Karpas-422 (cell line): ENCODE measurements at regions not wholly inside any gene's neighbourhood (a gene's known extent, or its start where the extent isn't known, plus 50 kb on each side); places are given as distances from the start of the nearest gene placed in this dataset.

Experiments used
- DNase-seq: peaks from one replicate; pipeline ENCODE4 v3.0.0-alpha.2; 2015
- H2AFZ ChIP-seq: fragments of 200-600 bp; sonication (generic); 2 replicates; pipeline ENCODE4 v1.6.1; 2014; ENCODE audit warnings: antibody characterized with exemption, low read length, mixed read lengths
- H3K27ac ChIP-seq: fragments of 200-600 bp; sonication (generic); 2 replicates; pipeline ENCODE4 v1.5.1; 2014; ENCODE audit warnings: mild to moderate bottlenecking, low read length, moderate library complexity
- H3K27me3 ChIP-seq: fragments of 200-600 bp; sonication (generic); 2 replicates; pipeline ENCODE4 v1.6.1; 2014; ENCODE audit warnings: low read length, mixed read lengths
- H3K36me3 ChIP-seq: fragments of 200-600 bp; sonication (generic); 2 replicates; pipeline ENCODE4 v1.6.1; 2014; ENCODE audit warnings: low read length, mixed read lengths; ENCODE audit not compliant: insufficient read depth
- H3K4me1 ChIP-seq: fragments of 200-600 bp; sonication (generic); 2 replicates; pipeline ENCODE4 v1.6.1; 2014; ENCODE audit warnings: mild to moderate bottlenecking, low read length, mixed read lengths
- H3K4me2 ChIP-seq: fragments of 200-600 bp; sonication (generic); 2 replicates; pipeline ENCODE4 v1.6.1; 2014; ENCODE audit warnings: low read length, low read depth, mild to moderate bottlenecking; ENCODE audit not compliant: poor library complexity, severe bottlenecking
- H3K4me3 ChIP-seq: fragments of 200-600 bp; sonication (generic); 2 replicates; pipeline ENCODE4 v1.5.1; 2014; ENCODE audit warnings: mild to moderate bottlenecking, antibody characterized with exemption, low read length, mixed read lengths
- H3K79me2 ChIP-seq: fragments of 200-600 bp; sonication (generic); 2 replicates; pipeline ENCODE4 v1.6.1; 2014; ENCODE audit warnings: mild to moderate bottlenecking, low read length, mixed read lengths
- H3K9ac ChIP-seq: fragments of 200-600 bp; sonication (generic); 2 replicates; pipeline ENCODE4 v1.6.0; 2014; ENCODE audit warnings: low read length
- H3K9me2 ChIP-seq: fragments of 200-600 bp; sonication (generic), shearing (Covaris generic); replicated peaks from 2 replicates; pipeline ENCODE4 v1.6.0; 2014; ENCODE audit warnings: mild to moderate bottlenecking, low read length, moderate library complexity; ENCODE audit not compliant: insufficient read depth
- H3K9me3 ChIP-seq: fragments of 300-700, 200-600 bp; sonication (generic); 2 replicates; pipeline ENCODE4 v1.6.1; 2014; ENCODE audit warnings: low read length, mixed read lengths
- H4K20me1 ChIP-seq: fragments of 200-600 bp; sonication (generic); 2 replicates; pipeline ENCODE4 v1.6.1; 2014; ENCODE audit warnings: mild to moderate bottlenecking, antibody characterized with exemption, low read length, low read depth; ENCODE audit not compliant: insufficient read depth

DNA sequence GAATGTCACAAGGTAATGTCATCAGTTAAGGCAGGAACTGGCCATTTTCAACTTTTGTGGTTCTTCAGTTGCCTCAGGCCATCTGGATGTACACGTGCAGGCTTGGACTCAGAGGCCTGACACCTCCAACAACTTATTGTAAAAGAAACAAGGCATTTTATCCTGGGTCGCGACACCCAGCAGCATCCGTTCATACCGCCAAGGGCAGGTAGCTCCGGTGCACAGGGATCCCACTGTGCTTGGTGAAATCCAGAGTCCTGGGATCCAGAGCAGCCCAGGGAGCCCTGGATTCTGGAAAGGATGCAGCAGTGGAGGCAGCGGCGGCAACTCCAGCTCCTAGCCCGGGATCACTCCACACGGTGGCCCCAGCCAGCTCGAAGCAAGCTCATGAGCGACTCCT lies 380.9 kb upstream of the STXBP6 start:
- H3K9me2 ChIP-seq: no peaks in the 10 kb centered on the region
- H4K20me1 ChIP-seq: no peaks in the 10 kb centered on the region
- H3K79me2 ChIP-seq: no peaks in the 10 kb centered on the region
- no peak overlapping the region for H3K4me2 ChIP-seq
- H3K4me1 ChIP-seq: no peaks in the 10 kb centered on the region
- H3K36me3 ChIP-seq: no peaks in the 10 kb centered on the region
- H3K9me3 ChIP-seq: peaks cover 44% of the 10 kb centered on the region
- DNase-seq: no peak
- no peak overlapping the region for H3K4me3 ChIP-seq
- H3K27ac ChIP-seq: no peak overlapping the region
- H3K27me3 ChIP-seq: no peaks in the 10 kb centered on the region
- no peak overlapping the region for H2AFZ ChIP-seq
- no peak overlapping the region for H3K9ac ChIP-seq

GRCh38 chr14:25412998-25413397 lies 363.1 kb upstream of the STXBP6 start:
- H3K27ac ChIP-seq: no peak overlapping the region
- H3K4me3 ChIP-seq: no peak overlapping the region
- H3K4me2 ChIP-seq: no peak overlapping the region
- H3K36me3 ChIP-seq: no peaks in the 10 kb centered on the region
- no peaks in the 10 kb centered on the region for H3K27me3 ChIP-seq
- H3K9ac ChIP-seq: no peak overlapping the region
- H4K20me1 ChIP-seq: no peaks in the 10 kb centered on the region
- no peaks in the 10 kb centered on the region for H3K4me1 ChIP-seq
- no peaks in the 10 kb centered on the region for H3K79me2 ChIP-seq
- DNase-seq: no peak
- peaks cover 8% of the 10 kb centered on the region for H3K9me3 ChIP-seq
- no peak overlapping the region for H2AFZ ChIP-seq
- H3K9me2 ChIP-seq: no peaks in the 10 kb centered on the region

DNA sequence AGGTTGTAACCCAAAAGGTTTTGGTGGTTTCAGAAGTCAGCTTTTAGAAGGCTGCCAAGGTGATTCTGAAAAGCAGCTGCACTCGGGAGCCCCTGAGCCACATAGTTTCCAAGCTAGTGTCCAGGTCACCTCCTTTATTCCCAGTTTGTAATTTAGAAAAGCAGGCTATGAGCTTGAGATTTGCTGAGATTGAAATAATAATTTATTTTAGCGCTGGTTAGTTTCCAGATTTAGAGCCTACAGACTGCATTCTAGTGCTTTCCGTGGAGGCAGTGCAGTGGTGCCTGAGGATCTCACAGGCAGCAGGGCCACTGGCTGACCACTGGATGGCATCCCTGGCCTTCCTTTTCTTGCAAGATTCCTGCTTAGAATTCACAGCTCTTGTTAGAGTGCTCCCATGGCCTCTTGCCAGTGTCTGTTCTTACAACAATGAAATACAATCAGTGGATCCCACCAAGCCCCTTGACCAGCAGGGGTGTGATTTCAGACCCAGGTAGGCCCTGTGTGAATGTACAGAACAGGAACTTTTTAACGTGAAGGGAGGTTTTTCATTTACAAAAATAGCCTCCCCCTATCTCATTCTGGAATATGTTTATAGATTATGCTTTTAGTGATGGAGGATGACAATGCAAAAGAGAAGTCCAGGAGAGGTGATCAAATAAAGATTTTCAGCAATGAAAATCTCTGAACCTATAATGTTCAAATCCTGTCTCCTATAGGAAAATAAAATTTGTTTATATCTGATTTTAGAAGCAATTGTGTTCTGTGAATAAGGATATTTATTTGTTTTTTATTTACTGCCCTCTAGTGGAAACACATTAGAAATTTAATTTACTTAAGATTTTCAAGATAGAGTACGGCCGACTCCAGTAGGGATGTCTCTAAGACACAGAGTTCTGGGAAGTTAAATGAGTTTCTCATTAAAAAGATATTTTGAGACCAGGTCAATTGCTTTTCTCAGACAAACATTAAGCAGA lies 362.1 kb upstream of the STXBP6 start:
- no peaks in the 10 kb centered on the region for H3K27me3 ChIP-seq
- no peaks in the 10 kb centered on the region for H3K4me1 ChIP-seq
- no peaks in the 10 kb centered on the region for H3K79me2 ChIP-seq
- H4K20me1 ChIP-seq: no peaks in the 10 kb centered on the region
- H3K9me2 ChIP-seq: no peaks in the 10 kb centered on the region
- peaks cover 8% of the 10 kb centered on the region for H3K9me3 ChIP-seq
- no peak overlapping the region for H3K27ac ChIP-seq
- H3K4me3 ChIP-seq: no peak overlapping the region
- H3K9ac ChIP-seq: no peak overlapping the region
- peak; percentile 52 for DNase-seq
- H2AFZ ChIP-seq: no peak overlapping the region
- no peak overlapping the region for H3K4me2 ChIP-seq
- H3K36me3 ChIP-seq: no peaks in the 10 kb centered on the region

DNA sequence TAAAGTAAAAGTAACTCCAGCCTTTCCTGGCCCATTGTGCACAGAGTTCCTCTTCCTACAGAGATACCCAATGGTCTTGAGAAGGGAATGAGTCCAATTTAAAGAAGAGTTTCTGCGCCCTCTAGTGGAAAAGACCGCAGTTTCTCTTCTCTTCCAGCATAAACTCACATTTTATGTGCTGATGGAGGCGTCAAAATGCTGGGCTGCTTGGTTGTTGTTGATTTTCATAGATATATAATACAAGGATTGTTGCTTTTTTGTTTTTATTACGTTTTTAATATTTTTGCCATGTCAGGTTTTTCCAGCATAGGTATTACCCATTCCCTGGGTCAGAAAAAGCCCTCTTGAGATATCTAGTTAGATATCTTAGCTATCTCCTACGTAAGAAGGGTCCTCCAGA lies 356.9 kb upstream of the STXBP6 start:
- Histone ChIP-seq H3K27ac (no peak overlapping the region), H3K9me2 (no peaks in the 10 kb centered on the region), H2AFZ (no peak overlapping the region), H3K27me3 (no peaks in the 10 kb centered on the region), H3K4me1 (no peaks in the 10 kb centered on the region), H3K9me3 (no peaks in the 10 kb centered on the region), H3K4me3 (no peak overlapping the region), H3K4me2 (no peak overlapping the region), H3K79me2 (no peaks in the 10 kb centered on the region), H3K36me3 (no peaks in the 10 kb centered on the region), H3K9ac (no peak overlapping the region), H4K20me1 (no peaks in the 10 kb centered on the region)
- peak; percentile 89 for DNase-seq

DNA sequence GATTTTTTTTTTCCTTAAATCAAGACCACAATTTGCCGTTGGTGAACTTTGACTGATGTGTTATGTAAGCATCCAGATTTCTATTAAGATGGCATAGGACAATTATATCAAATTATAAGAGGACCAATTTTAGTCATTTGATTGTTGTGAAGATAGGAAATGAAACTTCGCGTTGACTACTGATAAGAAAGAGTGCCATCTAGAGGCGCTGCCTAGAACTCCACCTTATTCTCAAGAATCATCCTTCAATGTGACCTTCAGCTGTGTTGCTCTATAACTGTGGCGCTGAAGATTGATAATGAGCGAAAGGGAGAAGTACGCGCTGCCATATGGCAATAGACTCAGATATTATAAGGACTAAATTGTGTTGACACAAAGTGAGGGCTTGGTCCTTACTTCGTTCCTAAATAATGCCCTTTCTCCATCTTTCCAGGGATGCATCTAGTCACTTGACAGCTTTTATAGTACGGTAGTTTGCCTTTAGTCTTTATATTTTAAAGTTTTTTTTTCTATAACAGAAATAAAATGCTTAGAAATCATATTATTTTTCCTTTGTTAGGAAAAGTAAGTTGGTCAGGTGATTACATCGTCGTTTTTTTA lies 350.8 kb upstream of the STXBP6 start:
- peak; percentile 89 for DNase-seq
- H3K36me3 ChIP-seq: no peaks in the 10 kb centered on the region
- no peak overlapping the region for H3K9ac ChIP-seq
- H3K79me2 ChIP-seq: no peaks in the 10 kb centered on the region
- no peak overlapping the region for H2AFZ ChIP-seq
- H4K20me1 ChIP-seq: no peaks in the 10 kb centered on the region
- H3K27me3 ChIP-seq: no peaks in the 10 kb centered on the region
- H3K9me2 ChIP-seq: no peaks in the 10 kb centered on the region
- no peak overlapping the region for H3K4me2 ChIP-seq
- no peaks in the 10 kb centered on the region for H3K4me1 ChIP-seq
- H3K27ac ChIP-seq: no peak overlapping the region
- H3K4me3 ChIP-seq: no peak overlapping the region
- H3K9me3 ChIP-seq: peaks cover 6% of the 10 kb centered on the region; the same call in 1 of the 2 replicates

- H3K36me3 ChIP-seq: no peaks in the 10 kb centered on the region
- H3K79me2 ChIP-seq: no peaks in the 10 kb centered on the region
- H3K4me3 ChIP-seq: no peak overlapping the region
- H3K9me3 ChIP-seq: peaks cover 20% of the 10 kb centered on the region
- DNase-seq: no peak
- no peak overlapping the region for H3K4me2 ChIP-seq
- H2AFZ ChIP-seq: no peak overlapping the region
- no peaks in the 10 kb centered on the region for H3K27me3 ChIP-seq
- H4K20me1 ChIP-seq: no peaks in the 10 kb centered on the region
- H3K9ac ChIP-seq: no peak overlapping the region
- no peaks in the 10 kb centered on the region for H3K4me1 ChIP-seq
- H3K27ac ChIP-seq: no peak overlapping the region
- no peaks in the 10 kb centered on the region for H3K9me2 ChIP-seq
These were observed 346.2 kb upstream of the STXBP6 start for GRCh38 chr14:25396128-25396527.

DNA sequence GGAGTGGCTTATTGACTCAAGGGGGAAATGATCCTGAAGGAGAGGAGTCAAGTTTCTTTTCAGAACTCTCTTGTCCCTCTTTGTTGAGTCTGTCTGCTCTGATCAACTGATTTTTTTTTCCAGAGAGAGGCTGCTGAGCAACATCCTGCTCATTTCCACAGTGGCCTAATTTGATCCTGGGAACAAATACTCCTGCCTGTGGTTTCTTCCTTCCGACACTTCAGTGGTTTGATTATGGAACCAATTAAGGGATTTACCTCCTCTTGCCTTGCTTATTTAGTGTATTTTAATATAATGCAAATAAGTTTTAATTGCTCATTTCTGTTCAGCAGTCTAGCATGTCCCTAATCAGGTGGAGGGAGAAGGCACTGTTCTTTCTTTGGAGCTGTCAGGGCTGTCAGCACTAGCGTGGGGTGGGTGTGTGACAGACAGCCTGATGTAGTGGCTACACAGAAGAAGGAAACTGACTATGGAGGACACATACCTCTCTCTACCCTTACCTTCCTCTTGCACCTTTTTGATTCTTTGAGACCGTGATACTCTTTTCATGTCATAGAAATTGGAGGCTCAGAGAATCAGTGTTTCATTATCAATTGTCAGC lies 344.9 kb upstream of the STXBP6 start:
- H3K27ac ChIP-seq: no peak overlapping the region
- no peaks in the 10 kb centered on the region for H3K4me1 ChIP-seq
- H3K79me2 ChIP-seq: no peaks in the 10 kb centered on the region
- no peak for DNase-seq
- no peaks in the 10 kb centered on the region for H3K36me3 ChIP-seq
- H3K9me2 ChIP-seq: no peaks in the 10 kb centered on the region
- no peak overlapping the region for H3K4me2 ChIP-seq
- no peak overlapping the region for H3K9ac ChIP-seq
- no peaks in the 10 kb centered on the region for H3K27me3 ChIP-seq
- no peak overlapping the region for H3K4me3 ChIP-seq
- no peaks in the 10 kb centered on the region for H4K20me1 ChIP-seq
- no peak overlapping the region for H2AFZ ChIP-seq
- peaks cover 24% of the 10 kb centered on the region for H3K9me3 ChIP-seq

DNA sequence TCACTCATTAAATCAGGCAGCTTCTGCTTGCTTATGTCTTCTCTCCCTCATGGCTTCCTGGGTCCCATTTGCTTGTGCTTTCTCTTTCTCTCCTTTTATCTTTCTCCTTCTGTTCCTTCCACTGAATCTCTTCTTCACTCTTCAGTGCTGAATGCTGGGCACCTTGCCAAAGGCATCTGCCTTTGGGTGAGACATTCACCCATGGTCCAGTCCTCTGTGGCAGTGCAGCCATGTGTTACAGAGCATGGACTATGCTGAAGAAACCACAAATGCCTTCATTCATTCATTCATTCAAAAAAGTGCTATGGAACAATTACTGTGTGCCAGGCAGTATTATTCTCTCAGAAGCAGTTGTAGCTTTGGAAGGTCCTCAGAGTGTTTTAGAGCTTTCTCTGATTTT lies 344.4 kb upstream of the STXBP6 start:
- no peak overlapping the region for H3K4me2 ChIP-seq
- H3K27me3 ChIP-seq: no peaks in the 10 kb centered on the region
- no peaks in the 10 kb centered on the region for H3K4me1 ChIP-seq
- H3K9me2 ChIP-seq: no peaks in the 10 kb centered on the region
- H3K9me3 ChIP-seq: peaks cover 24% of the 10 kb centered on the region
- DNase-seq: no peak
- no peaks in the 10 kb centered on the region for H4K20me1 ChIP-seq
- no peak overlapping the region for H2AFZ ChIP-seq
- H3K27ac ChIP-seq: no peak overlapping the region
- no peak overlapping the region for H3K4me3 ChIP-seq
- no peak overlapping the region for H3K9ac ChIP-seq
- no peaks in the 10 kb centered on the region for H3K79me2 ChIP-seq
- no peaks in the 10 kb centered on the region for H3K36me3 ChIP-seq
